Lower leg skin (tissue), 4 donors: ENCODE measurements at regions not wholly inside any gene's neighbourhood (a gene's known extent, or its start where the extent isn't known, plus 50 kb on each side); places are given as distances from the start of the nearest gene placed in this dataset.
"Not testable (repeated sequence)": the region's sequence is repeated elsewhere in the genome, so short reads cannot be mapped to it uniquely, and the experiment has no call there.

ENCODE experiments used
- DNase-seq, 2 donors: peaks; one replicate each; pipeline ENCODE4 v3.0.0-alpha.2; 2019; ENCODE audit warnings: low spot score in 2 of 2
- H3K4me3 ChIP-seq: fragments of 200-600 bp; sonication (generic); 2 replicates; pipeline ENCODE4 v1.5.1; 2017; ENCODE audit warnings: mild to moderate bottlenecking, low read depth; ENCODE audit not compliant: poor library complexity, severe bottlenecking
- CTCF ChIP-seq, 3 donors: fragments of 450-650 bp; IDR thresholded peaks; one replicate each; pipeline ENCODE4 v1.5.1; 2016; ENCODE audit warnings: antibody characterized with exemption in 3 of 3, mild to moderate bottlenecking in 3 of 3, moderate library complexity in 2 of 3
- POLR2A ChIP-seq, 2 donors: fragments of 450-650 bp; IDR thresholded peaks; one replicate each; pipeline ENCODE4 v1.6.1; 2016 to 2017; ENCODE audit warnings: antibody characterized with exemption in 2 of 2, mild to moderate bottlenecking in 1 of 2, moderate library complexity in 1 of 2
- WGBS, 2 donors: methylation state at CpG; one replicate each; pipeline ENCODE4 v1.1.5; 2018; 5-methylcytosine and 5-hydroxymethylcytosine counted together
- intact Hi-C: fragments of 100-400 bp; cut with DNase I; formaldehyde crosslinking; loops from one replicate; pipeline ENCODE4 v1.15.0; 2023; ENCODE audit warnings: low total_unique reads

DNA sequence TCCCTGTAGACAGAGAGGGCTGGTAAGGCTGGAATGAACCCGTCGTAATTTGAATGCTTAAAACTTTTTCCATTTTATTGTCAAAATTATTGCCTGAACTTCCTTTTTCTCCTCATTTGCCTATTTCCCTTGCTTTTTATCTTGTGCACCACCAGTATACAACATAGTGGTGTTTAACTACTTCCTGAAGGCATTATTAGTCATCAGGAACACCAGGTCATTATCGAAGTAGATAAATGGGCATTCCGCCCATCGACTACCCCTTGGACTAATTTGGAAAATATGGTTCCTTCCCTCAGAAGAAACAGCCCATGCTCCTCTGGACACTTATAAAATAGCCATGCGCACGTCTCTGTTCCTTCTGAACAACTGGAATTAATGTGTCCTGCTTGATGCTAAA lies 232.1 kb downstream of the TM9SF2 start:
- TF ChIP-seq CTCF (IDR thresholded peaks at IDR 0.05) (no peak), POLR2A (IDR thresholded peaks at IDR 0.05) (no peak)
- WGBS, 2 donors = 53 to 62% methylated on average over 7 of the region's 7 CpGs
- H3K4me3 ChIP-seq = no peak overlapping the region
- DNase-seq = peak in 1 of 2 donors; percentile 2
- intact Hi-C loops = no loop called here

DNA sequence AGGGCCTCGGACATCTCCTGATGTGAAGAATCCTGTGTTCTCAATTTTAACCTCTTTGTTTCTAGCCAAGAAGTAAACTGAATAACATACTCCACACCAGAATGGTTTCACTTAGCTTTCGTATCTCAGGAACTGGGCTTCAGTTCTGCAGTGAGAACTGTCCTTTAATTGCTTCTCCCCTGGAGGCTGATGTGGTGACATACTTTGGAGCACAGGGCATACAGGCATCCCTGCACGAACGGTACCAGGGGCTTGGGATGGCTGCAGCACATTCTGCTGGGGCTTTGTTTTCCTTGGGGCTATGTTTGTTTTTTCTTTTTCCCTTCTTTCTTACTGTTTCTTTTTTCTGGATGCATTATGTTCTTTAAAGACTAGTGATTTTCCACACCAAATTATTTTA lies 230.5 kb downstream of the TM9SF2 start:
- WGBS, 2 donors = 76 to 80% methylated on average over 4 of the region's 4 CpGs
- intact Hi-C loops = no loop called here
- H3K4me3 ChIP-seq = no peak overlapping the region
- no peak for TF ChIP-seq POLR2A (IDR thresholded peaks at IDR 0.05)
- no peak for TF ChIP-seq CTCF (IDR thresholded peaks at IDR 0.05)
- no peak for DNase-seq

DNA sequence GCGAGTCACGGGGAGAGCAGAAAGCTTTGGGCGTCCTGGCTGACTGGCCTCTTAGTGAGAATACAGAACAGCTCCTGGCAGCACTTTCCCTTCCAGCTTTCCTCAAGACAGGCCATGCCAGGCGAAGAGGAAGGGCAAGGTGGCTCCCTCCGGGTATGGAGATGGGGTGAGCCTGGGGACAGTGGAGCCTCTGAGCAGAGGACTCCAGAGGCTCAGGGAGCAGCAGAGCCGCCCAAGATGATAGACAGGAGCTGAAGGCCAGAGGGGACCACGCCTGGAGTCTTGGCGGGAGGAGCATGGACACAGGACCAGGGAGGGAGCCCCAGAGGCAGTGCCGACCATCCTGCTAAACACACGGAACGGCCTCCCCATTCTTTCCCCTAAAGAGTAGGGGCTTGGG lies 229.1 kb downstream of the TM9SF2 start:
- 93 to 94% methylated on average over 11 of the region's 11 CpGs for WGBS, 2 donors
- intact Hi-C loops = no loop called here
- TF ChIP-seq CTCF (IDR thresholded peaks at IDR 0.05) (no peak), POLR2A (IDR thresholded peaks at IDR 0.05) (no peak)
- DNase-seq = no peak
- H3K4me3 ChIP-seq = no peak overlapping the region

DNA sequence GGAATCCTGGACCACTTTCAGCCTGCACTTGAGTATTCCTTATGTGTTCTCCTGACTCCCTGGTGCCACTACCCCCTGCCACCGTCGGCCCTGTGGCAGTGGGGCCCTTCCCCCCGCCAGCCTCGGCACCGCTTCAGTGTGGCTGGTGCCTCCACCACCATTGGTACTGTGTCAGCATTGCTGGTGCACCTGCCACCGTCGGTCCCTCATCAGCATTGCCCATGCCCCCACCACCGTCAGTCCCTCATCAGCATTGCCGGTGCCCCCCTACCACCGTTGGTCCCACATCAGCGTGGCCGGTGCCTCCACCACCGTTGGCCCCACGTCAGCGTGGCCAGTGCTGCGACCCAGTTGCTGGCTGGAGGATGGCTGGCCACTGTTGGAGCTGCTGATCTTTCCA lies 228.5 kb downstream of the TM9SF2 start:
- no peak overlapping the region for H3K4me3 ChIP-seq
- DNase-seq = no peak
- WGBS, 2 donors = 95 to 96% methylated on average over 16 of the region's 16 CpGs
- intact Hi-C loops = no loop called here
- TF ChIP-seq CTCF (IDR thresholded peaks at IDR 0.05) (no peak), POLR2A (IDR thresholded peaks at IDR 0.05) (no peak)

DNA sequence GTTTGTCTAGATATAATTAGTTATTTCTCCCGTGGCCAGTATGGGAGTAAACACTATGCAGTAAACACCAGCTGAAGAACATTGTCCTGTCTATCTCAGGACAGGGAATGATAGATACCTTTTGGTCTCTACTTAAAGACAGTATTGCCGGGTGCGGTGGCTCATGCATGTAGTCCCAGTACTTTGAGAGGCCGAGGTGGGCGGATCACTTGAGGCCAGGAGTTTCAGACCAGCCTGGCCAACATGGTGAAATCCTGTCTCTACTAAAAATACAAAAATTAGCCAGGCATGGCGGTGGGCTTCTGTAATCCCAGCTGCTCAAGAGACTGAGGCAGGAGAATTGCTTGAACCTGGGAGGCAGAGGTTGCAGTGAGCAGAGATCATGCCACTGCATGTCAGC lies 226.4 kb downstream of the TM9SF2 start:
- DNase-seq, H3K4me3 ChIP-seq, intact Hi-C loops: not testable (repeated sequence)
- WGBS, 2 donors = 95% methylated on average over 6 of the region's 6 CpGs

DNA sequence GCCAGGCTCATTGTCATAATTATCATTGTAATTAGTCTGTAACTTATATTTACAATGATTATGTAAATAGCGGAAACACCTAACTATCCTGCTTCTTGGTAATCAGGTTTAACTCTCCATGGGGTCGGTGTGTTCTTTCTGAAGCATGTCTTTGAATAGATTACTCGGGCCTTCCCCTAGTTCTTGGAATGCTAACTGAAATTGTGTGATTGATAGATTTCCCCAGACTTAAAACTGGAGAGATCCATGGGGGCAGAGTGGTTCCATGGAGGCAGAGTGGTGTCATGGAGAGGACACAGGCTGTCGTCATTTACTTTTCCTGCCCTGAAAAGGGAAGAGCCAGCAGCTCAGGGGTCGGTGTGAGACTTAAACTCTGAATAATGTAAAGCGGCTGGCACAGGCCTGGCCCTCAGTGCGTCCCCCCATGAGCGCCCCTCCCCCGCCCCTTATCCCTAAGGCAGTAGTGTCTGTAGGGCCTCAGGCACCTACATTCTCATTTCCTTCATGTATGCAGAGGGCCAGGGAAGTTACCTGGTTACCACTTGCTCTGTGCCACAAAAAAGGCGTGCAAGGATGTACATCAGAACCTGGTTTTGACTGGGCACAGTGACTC lies 225.1 kb downstream of the TM9SF2 start:
- DNase-seq = no peak
- 81 to 82% methylated on average over 9 to 10 of the region's 10 CpGs for WGBS, 2 donors
- no peak overlapping the region for H3K4me3 ChIP-seq
- TF ChIP-seq POLR2A (IDR thresholded peaks at IDR 0.05) = no peak
- no peak for TF ChIP-seq CTCF (IDR thresholded peaks at IDR 0.05)
- intact Hi-C loops = no loop called here
